HL-60/S4 treated with phorbol 12-myristate 13-acetate at 8.2 ng/mL for 4 days and 3 days (cell line): ENCODE measurements at regions not wholly inside any gene's neighbourhood (a gene's known extent, or its start where the extent isn't known, plus 50 kb on each side); places are given as distances from the start of the nearest gene placed in this dataset.
"Not testable (repeated sequence)": the region's sequence is repeated elsewhere in the genome, so short reads cannot be mapped to it uniquely, and the experiment has no call there.

ENCODE experiments used
- in situ Hi-C: fragments of 300-500 bp; cut with MboI; formaldehyde crosslinking; loops from 2 replicates; pipeline ENCODE4 v1.15.0; 2022; ENCODE audit warnings: low sequenced_read_pairs

DNA sequence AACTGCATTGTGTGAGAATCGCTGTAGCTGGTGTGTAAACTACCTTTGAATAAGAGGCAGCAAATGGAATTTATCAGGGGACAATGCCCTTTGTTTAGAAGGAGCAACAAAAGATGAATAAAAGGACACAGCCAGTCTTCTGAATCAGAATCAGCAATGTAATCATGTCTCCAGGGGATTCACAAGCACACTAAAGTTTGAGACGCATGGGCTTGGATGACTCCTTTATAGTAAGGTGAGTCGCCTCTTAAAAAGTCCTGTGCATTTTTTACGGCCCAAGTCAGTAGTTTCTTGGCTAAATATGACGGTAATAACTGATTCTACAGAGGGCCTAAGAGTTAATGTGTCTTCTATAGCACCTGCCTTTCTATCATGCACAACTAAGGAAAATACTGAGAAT lies 113.6 kb upstream of the NUDT12 start:
- in situ Hi-C loops = not testable (repeated sequence)

- in situ Hi-C loops = no loop called here
Measured at GRCh38 chr5:103674739-103675138, 112.2 kb upstream of the NUDT12 start.

- in situ Hi-C loops = no loop called here
Measured at GRCh38 chr5:103674251-103674650, 111.7 kb upstream of the NUDT12 start.

DNA sequence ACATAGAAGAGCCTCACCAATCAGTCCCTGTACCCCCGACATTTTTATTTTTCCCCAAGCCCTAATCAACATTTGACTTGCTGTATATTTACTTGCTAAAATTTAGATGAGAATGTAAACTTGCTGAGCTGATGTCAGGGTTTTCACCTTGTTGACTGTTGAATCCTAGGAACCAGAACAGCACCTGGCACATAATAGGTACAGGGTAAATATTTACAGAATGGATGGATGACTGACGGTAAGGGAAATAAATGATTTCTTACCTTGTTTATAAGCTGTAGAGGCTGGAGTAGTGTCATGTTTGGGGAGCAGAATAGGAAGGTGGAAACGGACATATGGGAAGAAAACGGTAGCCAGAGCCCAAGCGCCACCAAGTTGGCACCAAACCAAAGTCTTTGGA lies 107.0 kb upstream of the NUDT12 start:
- in situ Hi-C loops = no loop called here

GRCh38 chr5:103668281-103668680 lies 105.7 kb upstream of the NUDT12 start:
- in situ Hi-C loops = no loop called here

- in situ Hi-C loops = no loop called here
Measured at GRCh38 chr5:103667068-103667467, 104.5 kb upstream of the NUDT12 start.

DNA sequence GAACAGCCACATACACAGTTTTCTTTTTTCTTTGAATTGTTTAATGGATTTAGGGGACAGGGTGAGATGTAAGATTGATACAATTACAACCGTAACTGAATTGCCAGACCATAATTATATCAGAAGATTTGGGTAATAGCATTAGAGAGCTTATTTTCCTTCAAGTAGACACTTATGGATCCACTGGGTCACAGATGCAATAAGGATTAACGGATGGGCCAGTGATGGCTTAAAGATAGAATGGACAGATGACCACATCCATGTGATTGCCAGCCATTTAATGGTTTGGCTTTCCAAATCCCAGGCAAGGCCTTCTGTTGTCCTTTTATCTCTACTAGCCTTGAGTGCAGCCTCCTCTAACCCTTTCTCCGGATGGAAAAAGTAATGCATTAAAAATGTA lies 94.7 kb upstream of the NUDT12 start:
- in situ Hi-C loops = no loop called here

DNA sequence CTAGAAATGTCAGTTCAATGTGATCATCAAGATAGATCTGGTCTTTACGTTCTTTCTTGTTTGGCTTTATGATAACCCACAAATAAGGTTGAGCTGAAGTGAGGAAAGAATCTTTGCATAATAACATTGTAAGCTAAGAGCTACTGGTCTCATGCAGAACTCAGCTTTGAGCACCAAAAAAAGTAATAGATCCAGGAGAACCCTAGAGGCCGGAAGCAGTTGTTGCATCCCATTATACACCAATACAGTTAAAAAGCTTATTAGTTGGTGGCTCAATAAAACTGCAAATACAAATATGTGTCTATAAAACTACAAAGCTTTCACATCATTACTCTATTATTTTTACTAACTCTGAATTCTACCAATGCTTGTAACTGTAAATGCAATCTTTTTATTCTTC lies 85.5 kb upstream of the NUDT12 start:
- in situ Hi-C loops = no loop called here

DNA sequence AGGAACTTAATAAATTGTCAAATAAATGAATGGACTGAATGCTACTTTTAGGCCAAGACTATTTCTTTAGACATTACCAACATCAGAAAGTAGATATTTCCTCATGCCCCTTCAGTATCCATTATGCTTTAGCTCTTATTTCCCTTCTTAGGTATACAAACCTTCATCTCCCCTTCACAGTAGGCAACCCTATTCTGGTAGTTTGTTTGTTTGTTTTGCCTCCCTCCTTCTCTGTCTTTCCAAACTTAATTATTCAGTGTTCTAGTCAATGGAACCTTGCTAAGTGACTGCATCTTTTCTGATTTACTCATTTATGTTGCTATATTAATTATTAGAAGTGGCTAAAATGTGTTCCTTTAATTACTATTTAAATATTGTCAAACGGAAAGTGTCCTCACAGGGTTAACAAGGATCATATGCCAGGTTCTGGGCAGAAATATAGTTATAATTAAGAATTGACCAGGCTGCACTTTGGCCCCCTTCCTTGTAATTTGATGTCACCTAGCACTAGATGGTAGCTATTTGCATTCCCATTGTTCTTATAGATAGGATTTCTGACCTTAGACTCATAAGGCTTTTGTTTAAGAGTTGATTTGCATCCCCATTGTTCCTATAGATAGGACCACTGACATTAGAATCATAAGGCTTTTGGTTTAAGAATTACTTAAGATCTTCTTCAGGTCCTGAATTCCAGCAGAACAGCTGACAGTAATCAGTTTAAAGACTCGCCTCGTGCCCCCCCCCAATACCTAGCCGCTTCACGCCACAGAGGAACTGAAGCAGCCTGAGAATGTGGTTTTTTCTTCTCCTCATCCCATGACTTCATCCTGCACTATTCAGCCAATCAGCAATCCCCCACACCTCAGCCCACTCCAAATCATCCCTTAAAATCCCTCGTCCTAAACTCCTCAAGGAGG lies 84.4 kb upstream of the NUDT12 start:
- in situ Hi-C loops = no loop called here

DNA sequence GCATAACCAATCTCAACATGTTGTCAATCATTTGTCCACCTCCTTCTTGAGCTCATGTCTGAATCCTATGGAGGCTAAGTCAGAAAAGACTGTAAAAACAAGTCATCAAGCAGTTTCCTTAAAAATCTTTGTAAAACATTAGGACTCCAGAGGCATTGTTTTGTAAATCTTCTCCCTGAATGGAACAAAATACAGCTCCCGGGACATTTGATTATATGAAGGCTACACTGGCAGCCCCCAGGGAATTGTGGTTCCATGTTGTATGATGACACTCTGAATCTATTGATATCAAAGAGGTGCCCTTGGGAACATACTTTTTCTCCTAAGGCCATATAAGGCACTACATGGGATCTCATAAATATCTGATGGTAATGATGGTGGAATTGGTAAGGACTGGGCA lies 83.2 kb upstream of the NUDT12 start:
- in situ Hi-C loops = no loop called here

GRCh38 chr5:103638979-103639378 lies 76.4 kb upstream of the NUDT12 start:
- in situ Hi-C loops = no loop called here

DNA sequence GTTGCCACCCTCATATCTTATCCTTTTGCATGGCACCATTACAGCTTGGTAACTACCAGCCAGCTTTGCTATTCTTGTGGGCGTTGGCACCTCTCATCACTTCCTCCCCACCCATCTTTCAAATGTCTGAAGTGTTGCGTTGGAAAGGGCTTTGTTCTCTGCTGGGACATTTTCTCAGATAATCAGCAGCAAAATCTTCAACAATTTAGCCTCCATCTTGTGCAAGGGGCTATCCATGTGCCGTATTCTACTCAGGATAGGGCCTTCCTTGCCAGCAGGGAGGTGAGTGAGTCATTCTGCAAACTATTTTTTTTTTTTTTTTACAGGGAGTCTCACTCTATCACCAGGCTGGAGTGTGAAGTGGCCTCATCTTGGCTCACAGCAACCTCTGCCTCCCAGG lies 62.1 kb upstream of the NUDT12 start:
- in situ Hi-C loops = no loop called here

DNA sequence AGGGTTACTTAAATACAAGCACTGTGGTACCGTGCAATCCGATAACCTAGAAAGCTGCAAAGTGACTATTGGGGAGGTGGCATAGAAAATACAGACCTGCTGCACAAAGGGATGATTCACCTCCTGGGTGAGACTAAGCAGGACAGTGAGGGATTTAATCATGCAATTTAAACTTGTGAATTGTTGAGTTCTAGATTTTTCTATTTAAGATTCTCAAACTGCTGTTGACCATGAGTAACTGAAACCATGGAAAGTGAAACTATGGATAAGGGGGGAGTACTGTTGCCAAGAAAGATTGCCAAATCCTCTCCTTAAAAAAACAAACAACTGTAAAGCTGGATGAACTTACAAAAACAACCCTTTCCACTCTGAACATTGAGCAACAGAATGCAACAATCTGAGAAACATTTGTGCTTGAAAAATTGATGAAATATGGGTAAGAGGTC lies 61.5 kb upstream of the NUDT12 start:
- in situ Hi-C loops = no loop called here

DNA sequence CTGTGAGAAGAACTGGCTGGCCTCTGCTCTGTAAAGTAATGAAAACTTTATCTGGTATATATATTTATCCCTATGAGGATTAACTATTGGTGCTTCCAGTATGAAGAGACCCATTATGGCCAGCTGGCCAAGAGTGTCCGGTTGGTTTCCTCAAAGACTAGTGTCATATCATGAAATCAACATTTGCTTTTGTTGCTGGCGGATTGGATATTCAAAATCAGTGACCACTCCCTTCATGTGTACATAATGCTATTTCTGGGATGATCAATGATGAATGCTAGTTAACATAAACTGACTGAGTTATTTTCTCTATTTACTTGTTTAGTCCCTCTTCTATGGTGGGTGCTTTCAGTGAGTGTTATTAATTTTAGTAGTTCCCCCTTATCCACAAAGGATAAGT lies 60.8 kb upstream of the NUDT12 start:
- in situ Hi-C loops = no loop called here

- in situ Hi-C loops = no loop called here
Measured at GRCh38 chr5:103621548-103621930, 59.0 kb upstream of the NUDT12 start.

DNA sequence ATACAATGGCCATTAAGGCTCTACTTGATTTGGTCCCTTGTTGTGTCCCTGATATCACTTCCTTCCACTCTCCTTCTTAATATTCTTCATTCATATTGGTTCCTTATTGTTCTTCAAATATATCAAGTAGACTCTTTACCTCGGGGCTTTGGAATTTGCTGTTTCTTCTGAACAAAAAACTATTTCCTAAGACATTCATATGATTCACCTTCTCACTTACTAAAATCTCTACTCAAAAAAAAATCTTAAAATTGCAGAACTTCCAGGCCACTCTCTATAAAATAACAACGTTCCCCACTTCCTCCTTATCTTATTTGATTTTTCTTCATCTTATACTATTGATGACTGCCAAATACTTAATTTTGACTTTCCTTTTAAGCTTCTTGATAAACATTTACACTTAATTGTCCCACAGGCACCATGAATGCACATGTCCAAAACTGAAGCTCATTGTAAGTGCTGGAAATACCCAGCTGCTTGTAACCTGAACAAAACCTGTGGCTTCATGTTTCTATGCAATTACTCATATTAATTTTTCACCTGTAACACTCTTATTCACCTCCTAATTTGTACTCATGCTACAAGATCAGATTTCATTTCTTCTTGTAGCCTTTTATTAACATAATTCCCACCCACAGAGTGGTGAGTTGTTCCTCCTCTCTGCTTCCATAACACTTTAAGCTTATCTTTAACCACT lies 58.4 kb upstream of the NUDT12 start:
- in situ Hi-C loops = no loop called here

DNA sequence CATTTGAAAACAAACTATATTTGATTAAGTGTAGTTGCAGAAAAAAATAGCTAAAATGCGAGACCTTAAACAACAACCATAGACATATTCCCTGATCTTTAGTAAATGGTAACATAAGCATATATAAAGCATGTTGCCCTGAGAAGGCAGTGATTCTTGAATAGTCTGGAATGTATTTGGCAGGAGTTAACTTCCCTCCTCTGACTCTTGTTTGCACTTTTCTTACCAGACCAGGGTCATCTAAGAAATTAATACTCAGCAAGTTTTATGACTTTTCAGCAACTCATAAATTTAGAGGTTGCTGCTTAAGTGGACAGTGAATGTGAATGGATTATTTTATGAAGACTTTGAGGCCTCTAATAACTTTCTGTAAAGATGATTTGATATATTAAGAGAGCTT lies 55.3 kb upstream of the NUDT12 start:
- in situ Hi-C loops = no loop called here

DNA sequence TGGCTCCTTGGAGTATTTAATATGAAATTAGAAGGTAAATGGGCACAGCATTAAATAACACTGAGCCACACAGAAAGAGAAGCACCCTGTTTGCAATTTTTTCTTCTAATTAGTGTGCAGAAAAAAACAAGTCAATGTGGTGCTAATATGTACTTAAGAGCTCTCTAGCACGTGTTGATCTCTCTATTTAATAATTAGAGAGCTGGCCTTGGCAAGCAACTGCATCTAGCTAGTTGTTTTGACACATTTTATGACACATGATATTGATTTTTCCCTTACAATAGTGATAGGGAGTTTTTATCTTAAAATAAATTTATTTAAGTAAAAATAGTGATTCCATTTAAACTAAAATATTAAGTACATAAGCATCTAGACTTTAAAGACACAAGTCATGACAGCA lies 54.5 kb upstream of the NUDT12 start:
- in situ Hi-C loops = no loop called here

DNA sequence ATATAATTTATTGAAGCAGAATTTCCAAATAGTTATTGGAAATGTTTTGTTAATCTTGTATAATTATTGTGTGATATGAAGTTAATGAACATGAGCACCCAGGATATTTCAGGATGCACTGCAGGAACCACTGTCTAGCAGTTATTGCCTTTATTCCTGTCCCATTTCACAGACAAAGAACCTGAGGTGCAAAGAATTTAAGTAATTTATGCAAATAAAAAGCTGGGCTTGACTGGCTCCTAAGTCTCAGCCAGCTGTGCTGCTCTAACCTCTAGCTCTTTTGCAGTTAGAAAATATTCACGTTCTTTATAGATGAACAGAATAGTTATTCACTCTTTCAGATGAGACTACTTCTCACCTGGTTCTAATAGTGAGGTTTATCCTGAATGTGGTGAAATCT lies 50.0 kb upstream of the NUDT12 start:
- in situ Hi-C loops = no loop called here
